GM18526 (cell line): ENCODE measurements at regions not wholly inside any gene's neighbourhood (a gene's known extent, or its start where the extent isn't known, plus 50 kb on each side); places are given as distances from the start of the nearest gene placed in this dataset.

Experiments
- POLR2A ChIP-seq: IDR thresholded peaks from 3 replicates; pipeline ENCODE4 v1.6.1; 2011; ENCODE audit not compliant: insufficient read length; ENCODE audit errors: extremely low read depth

DNA sequence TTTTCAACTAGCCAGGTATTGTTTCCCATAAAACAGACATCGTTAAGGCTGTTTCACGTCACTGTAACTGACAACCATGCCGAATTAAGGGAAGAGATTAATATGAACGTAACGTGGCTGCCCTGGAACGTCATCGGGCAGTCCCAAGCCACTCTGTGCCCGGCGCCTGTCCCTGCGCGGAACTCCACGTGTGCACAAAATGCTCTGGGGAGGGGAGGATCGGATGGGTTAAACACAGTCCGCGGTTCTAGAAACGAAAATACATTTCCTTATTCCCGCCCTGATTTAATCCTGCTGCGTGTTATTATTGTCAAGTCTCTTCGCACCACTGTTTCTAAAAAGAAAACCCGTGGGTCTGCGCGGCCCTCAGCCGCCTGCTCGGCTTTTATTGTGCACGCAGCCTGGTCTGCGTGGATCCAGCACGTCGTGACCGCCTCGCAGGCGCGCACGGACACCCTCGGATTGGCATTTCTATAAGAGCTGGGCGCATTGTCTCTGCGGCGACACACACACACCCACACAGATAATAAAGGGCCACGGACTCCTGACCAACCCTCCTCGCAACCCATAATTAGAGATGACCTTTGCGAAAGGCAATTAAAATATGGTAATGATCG, 69.6 kb upstream of the BCOR start:
- TF ChIP-seq POLR2A = no peak

DNA sequence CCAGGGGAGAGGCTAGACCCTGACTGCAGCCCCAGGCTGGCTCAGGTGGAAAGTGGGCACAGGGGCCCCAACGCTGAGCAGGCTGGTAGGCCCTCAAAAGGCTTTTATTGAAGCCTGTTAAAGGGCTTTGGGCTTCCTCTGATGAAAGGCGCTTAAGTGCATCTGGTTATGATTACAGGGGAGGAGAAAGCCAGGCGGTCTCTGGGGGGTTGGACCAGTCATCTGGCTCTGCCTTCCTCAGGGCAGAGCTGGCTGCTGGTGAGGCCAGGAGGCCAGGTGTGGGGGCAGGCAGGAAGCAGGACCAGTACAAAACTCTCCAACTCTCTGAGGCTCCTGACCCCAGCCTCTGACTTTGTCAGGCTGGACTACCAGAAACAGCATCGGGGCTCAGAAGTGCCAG, 68.8 kb upstream of the BCOR start:
- no peak for TF ChIP-seq POLR2A

DNA sequence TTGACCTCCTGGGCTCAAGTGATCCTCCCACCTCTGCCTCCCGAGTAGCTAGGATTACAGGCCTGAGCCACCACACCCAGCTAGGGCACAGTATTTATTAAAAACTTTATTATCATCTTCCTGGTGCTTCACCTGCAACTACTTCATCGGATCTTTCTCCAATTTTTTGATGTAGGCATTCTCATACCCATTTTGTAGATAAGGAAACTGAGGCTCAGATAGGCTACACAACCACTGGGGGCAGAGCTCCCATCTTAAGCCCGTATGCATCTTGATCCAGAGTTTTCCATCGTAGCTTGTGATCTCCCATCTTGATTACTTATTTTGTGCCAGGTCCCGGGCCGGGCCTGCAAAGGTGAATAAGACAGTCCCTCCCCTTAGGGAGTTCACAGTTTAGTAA, 68.1 kb upstream of the BCOR start:
- TF ChIP-seq POLR2A = no peak

DNA sequence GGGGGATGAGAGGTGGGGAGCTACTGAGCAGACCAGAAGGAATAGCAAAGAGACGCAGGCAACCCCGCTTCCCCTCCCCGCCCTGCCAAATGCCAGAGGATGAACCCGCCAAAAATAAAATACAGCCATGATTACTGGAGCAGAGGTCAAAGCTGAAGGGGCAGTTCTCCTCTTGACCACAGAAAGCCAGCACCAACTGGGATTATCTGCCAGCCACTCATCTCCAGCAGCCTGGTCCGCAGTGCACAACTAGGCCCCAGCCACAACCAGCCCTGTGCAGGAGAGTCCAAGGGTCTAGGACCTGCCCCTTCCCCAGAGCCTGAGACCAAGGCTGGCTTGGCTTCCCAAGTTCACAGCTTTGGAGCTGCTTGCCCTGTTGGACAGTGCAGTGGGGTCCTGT, 67.4 kb upstream of the BCOR start:
- TF ChIP-seq POLR2A = no peak

DNA sequence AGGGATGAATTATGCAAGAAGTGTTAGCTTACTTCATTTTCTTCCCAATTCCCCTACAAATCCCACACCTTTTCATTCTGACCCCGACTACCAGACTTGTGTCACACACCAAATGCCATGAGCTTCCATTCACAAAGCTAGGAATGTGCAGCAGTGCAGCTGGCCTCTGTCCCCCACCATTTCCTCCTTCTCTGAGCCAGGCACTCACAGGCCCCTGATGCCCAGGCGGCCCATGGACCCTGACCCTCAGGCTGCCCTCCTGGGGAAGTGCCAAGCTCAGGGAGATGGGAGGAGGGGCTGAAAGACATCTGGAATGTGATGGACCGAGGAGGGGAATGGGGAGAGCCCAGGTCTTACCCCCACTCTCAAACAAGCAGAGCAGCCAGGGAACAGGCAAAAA, 67.0 kb upstream of the BCOR start:
- TF ChIP-seq POLR2A = no peak

DNA sequence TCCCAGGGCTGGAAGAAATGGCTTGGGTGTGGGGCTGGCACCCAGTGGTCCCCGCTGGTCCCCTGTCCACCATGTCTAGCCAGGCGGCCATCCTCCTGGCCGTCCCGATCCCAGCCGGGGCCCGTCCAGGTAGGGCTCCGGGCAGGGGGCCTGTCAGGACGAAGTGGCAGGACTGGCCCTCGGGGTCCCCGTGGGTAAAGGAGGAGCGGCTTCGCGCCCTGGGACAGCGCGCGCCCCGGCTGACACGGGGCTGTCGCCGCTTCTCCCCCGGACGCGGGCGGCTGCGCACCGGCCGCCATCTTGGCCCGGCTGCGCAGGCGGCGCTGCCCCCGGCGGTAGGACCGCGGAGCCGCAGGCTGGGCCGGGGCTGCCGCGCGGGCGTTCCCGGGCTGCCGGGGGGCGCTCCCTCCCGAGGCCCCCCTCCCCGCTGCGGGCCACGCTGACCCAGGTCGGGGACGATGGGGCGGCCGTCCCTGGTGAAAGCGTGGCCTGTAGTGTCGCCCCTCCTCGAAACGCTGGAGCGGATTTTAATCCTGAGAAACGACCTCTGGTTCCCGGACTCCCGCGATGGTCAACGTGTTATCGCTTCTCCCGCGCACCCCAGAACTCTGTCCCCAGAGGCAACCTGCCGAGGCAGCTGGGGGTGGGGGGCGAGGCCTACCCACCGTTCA, 60.4 kb upstream of the BCOR start:
- TF ChIP-seq POLR2A = no peak

DNA sequence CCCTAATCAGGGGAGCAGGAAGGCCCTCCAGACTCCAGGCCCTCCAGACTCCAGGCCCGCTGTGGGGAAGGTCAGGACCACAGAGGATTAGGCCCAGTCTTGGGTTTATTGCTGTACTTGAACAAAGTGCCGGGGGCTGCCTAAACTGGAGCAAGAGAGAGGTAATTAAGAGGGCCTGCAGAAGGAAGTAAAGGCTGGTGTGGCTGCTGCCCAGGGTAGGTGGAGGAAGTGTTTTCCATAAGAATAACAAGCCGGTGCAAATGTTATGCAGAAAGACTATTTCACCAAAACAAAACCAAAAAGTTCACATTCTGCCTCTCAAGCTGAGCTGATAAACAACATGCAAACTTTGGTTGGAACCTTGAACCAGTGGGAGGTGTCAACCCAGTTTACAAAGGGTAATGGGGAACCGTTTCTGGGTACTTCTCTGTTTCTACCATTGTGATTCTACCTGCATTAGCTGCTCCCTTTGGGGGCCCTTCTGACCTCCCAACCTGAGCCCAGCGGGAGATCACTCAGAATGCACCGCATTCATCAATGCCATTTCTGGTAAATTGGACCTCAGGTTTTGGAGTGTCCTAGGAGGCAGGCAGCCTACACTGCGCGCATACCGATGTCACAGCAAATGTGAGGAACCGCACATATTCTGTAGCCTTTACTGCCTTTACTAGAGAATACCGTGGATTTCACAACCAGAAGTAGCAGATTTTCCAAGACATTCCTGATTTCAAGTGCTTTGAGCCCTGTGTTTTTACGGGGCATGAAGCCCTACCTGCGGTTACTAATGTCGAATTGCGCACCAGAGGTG, 59.7 kb upstream of the BCOR start:
- no peak for TF ChIP-seq POLR2A

DNA sequence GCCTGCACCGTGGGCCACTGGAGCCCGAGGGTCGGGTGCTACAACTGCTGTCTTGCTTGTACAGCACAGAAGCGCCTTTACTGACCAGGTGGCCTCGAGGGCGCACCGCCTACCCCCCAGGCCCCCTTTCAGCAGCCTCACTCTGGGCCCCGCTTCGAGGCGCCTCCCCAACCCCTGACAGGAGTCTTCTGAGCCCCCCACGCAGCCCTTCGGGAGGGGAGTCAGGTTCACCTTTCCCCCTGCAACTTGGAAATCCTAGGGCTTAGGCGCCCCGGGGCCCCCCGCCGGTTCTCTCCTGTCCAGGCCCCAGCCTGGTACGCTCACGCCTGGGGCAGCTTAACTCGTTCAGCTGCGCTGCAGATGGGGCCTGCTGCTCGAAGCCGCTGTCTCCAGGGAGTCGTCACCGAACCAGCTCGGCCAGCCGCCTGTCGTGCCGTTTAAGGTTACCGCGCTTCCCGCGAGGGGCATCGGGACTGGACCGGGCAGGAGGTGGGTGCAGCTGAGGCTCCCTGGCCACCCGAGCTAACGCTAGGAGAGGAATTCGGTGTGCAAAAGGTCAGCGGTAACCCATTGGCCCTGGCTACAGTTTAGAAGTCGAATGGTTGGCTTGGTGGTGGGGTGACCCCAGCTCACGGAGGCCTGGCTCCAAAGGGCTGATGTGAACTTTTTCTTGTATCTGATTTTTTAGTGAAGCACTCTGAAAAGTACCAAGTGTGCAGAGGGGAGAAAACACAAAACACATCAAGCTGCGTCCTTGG, 58.9 kb upstream of the BCOR start:
- TF ChIP-seq POLR2A = no peak

DNA sequence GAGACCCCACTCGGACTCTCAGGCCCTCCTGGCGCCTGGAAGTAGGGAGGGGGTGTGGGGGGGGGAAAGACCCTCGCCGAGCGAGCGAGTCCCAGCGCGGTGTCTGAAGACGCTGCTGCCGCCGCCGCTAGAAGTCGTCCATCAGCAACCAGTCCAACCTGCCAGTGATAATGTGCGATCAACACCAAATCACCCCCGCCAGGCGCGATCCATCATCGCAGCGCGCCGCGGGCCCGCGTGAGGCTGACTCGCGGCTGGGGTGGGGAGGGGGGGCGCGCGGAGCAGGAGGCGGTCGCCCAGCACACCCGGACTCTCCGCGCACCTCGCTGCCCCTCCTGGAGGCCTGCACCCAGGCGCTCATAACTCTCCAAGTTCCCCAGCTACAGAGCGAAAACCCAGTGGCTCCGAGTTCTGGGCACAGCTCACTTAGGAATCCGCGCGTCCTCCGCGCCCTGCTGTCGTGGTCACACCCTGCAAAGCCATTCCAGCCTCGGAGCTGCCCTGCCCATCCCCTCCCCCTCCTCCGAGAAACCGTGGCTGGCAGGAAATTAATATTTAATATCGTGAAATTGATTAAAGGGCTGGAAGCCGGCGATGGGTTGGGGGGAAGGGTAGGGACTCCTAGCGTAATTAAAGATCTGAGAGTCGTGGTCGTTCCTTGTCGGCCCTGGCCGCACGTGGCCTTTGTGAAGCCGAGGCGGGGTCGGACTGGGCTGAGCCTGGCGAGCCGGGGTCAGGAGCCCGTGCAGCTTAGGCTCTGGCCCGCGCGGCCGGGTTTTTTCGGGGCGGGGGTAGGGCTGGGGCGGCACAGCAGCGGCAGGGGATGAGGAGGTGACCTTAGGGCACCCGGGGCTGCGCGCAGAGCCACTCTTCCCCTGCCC, 58.1 kb upstream of the BCOR start:
- no peak for TF ChIP-seq POLR2A

DNA sequence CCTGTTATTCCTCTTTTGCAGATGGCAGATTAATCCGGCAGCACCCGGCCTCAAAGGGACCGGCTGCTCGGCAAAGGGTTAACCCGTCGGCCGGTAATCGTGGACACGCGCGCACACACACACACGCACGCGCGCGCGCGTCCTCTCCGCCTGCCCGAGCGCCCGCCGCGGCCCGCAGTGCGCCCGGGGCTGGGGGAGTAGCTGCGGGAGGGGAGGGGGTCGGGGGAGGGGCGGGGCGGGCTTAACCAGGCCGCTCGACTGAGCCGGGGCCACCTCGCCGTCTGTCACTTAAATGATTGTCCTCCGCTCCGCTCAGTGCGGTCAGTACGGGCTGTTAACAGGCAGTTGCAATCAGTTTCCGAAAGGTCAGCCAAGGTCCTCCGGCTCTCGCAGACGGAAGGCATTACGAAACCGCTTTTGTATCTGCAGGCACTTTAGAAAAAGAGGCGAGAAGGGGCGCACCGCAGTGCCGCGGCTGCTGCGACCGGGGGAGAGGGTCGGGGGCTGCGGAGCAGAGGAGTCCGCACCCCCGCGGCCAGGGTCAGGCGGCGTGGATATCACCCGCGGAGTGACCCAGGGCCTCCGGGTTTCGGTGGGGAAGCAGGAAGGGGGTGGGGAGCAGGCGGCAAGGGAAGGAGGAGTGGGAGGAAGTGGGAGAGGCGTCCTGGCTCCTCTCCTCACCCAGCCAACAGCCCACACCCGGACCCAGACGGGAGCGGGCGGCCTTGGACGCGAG, 57.3 kb upstream of the BCOR start:
- TF ChIP-seq POLR2A = no peak

DNA sequence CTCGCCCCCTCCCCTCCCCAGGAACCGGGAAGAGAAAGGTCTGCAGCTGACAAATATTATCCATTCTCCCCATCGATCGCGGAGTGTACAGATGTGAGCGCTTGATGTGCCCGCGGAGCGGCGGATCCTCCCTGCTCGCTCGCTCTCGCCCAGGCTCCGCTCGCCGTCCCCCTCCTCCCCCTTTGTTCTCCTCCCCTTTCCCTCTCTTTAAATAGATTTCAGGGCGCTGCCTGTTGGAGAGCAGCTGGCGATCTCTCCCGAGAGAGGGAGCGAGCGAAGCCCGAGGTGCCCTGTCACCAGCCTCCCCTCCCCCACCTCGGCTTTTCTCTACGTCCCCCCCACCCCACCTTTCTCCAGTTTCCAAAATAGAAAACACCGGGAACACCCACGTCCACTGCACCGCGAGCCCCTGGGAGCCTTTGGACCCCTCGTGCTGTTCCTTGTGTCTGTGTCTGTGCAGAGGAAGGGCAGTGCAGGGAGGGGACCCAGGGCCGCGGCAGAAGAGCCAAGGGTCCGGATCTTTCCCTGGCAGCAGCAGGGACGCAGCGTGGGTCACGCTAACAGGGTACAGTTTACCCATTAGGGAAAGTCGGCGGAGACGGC, 56.6 kb upstream of the BCOR start:
- no peak for TF ChIP-seq POLR2A

DNA sequence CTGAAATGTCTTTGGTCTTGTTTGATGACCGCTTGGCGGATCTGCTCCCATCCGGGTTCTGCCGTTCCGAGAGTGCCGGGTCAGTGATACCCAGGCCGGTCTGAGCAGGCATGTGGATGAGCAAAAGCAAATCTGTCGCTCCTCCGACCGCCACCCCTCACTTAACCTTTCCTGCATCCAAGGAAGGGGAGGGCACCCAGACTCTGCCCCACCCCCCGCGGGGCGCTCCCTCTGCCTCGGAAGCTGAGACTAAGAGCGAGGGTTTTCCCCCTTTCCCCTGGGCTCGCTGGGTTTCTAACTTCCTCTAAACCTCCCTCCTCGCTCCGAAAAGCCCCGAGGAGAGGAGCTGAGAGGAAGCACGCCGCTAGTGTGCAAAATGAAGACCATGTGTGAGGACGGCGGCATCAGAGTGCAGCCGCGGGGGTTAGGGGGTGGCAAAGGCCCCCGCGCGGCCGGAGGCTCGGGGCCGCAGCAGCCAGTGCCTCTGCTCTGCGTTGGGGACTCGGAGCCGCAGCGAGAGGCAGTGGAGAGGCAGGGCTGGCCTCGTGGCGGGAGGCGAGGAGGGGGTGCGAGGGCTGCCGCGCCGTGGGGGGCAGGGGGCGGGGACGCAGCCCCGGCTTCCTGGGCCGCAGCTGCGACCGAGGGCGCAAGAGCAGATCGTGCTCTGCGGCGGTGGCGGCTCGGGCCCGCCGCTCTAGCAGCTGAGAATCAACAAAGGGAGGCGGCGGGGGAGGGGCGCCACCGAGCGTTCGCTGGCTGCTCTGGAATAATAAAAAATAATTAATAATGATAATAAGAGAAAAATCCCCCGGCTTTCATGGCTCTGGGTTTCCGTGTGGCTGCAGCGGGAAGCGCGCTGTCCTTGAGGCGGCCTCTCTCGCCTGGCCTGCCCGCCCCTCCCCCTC, 55.8 kb upstream of the BCOR start:
- no peak for TF ChIP-seq POLR2A
